ENCODE measurements at regions not wholly inside any gene's neighbourhood (a gene's known extent, or its start where the extent isn't known, plus 50 kb on each side); places are given as distances from the start of the nearest gene placed in this dataset.

DNA sequence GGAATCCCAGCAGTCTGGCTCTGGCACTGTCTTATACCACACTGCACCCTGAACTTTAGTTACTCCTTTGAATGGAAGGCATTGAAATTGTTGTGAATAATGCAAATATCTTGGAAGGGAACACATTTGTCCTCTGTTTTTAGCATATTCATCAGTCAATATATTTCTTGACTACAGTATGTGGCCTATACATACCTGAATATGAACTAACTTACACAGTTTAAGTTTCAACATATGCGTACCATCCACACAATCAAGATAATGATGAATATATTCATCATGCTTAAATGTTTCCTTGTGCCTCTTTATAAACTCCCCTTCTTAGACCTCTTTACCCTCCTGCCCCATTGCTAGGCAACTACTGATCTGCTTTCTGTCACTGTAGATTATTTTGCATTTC is 145.7 kb upstream of the ESX1 start:
- no peaks in the 10 kb centered on the region for H3K36me3 ChIP-seq (ENCODE audit: insufficient read depth, low read length)
- TF ChIP-seq, protein P1, sequence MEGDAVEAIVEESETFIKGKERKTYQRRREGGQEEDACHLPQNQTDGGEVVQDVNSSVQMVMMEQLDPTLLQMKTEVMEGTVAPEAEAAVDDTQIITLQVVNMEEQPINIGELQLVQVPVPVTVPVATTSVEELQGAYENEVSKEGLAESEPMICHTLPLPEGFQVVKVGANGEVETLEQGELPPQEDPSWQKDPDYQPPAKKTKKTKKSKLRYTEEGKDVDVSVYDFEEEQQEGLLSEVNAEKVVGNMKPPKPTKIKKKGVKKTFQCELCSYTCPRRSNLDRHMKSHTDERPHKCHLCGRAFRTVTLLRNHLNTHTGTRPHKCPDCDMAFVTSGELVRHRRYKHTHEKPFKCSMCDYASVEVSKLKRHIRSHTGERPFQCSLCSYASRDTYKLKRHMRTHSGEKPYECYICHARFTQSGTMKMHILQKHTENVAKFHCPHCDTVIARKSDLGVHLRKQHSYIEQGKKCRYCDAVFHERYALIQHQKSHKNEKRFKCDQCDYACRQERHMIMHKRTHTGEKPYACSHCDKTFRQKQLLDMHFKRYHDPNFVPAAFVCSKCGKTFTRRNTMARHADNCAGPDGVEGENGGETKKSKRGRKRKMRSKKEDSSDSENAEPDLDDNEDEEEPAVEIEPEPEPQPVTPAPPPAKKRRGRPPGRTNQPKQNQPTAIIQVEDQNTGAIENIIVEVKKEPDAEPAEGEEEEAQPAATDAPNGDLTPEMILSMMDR (IDR thresholded peaks at IDR 0.05), result no peak
- no peak overlapping the region for H3K4me3 ChIP-seq (ENCODE audit: low read length)
- Mint-ChIP-seq H3K4me1 (ENCODE audit: low read depth) (no peaks in the 10 kb centered on the region), H3K27ac (no peak overlapping the region), H3K4me3 (no peak overlapping the region), H3K27me3 (no peaks in the 10 kb centered on the region), H3K9me3 (no peaks in the 10 kb centered on the region), H3K36me3 (ENCODE audit: low read depth) (no peaks in the 10 kb centered on the region)
- H3K4me1 ChIP-seq (ENCODE audit: insufficient read depth, low read length), result no peaks in the 10 kb centered on the region
- DNase-seq (no peak), ATAC-seq (ENCODE audit: poor library complexity) (no peak)
- no peaks in the 10 kb centered on the region for H3K27me3 ChIP-seq (ENCODE audit: control insufficient read depth in 1 of 2, insufficient read depth in 2 of 2, low read length in 2 of 2)
- ChIA-PET CTCF (no interaction called here), POLR2A (no interaction called here)
- H3K27ac ChIP-seq (ENCODE audit: low read depth in 1 of 2, low read length in 2 of 2), result no peak overlapping the region
- intact Hi-C loops (cut with DNase I, micrococcal nuclease), result no loop called here
- no peaks in the 10 kb centered on the region for H3K9me3 ChIP-seq (ENCODE audit: control insufficient read depth in 1 of 2, insufficient read depth in 1 of 2, low read length in 2 of 2)

DNA sequence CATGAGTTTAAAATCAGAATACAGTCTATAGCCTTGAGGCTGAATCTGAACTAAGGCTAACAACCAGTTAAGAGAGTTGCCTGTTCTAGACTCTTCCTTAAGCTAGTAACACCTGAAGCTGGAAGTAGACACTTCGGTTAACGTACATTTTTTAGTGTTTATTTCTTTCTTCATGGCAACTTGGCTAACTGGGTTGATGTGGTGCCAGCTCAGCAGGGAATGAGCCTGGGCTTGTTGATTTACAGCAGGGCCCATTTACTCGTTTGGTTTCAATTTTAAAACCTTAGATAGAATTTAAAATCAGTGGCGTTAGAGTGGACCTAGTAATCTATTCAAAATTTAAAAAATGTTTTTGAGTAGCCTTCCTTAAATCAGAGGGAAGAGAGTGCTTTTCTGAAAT is 137.6 kb upstream of the ESX1 start:
- intact Hi-C loops (cut with DNase I, micrococcal nuclease), result no loop called here
- Histone ChIP-seq H3K36me3 (ENCODE audit: insufficient read depth, low read length) (no peaks in the 10 kb centered on the region), H3K27me3 (ENCODE audit: control insufficient read depth in 1 of 2, insufficient read depth in 2 of 2, low read length in 2 of 2) (no peaks in the 10 kb centered on the region), H3K27ac (ENCODE audit: low read depth in 1 of 2, low read length in 2 of 2) (no peak overlapping the region), H3K4me3 (ENCODE audit: low read length) (no peak overlapping the region), H3K9me3 (ENCODE audit: control insufficient read depth in 1 of 2, insufficient read depth in 1 of 2, low read length in 2 of 2) (no peaks in the 10 kb centered on the region), H3K4me1 (ENCODE audit: insufficient read depth, low read length) (no peaks in the 10 kb centered on the region)
- Mint-ChIP-seq H3K36me3 (ENCODE audit: low read depth) (no peaks in the 10 kb centered on the region), H3K4me3 (no peak overlapping the region), H3K27me3 (no peaks in the 10 kb centered on the region), H3K9me3 (no peaks in the 10 kb centered on the region), H3K4me1 (ENCODE audit: low read depth) (no peaks in the 10 kb centered on the region), H3K27ac (no peak overlapping the region)
- no peak for DNase-seq
- ChIA-PET POLR2A (no interaction called here), CTCF (no interaction called here)
- TF ChIP-seq, protein P1 (IDR thresholded peaks at IDR 0.05), result no peak
- ATAC-seq (ENCODE audit: poor library complexity), result no peak

DNA sequence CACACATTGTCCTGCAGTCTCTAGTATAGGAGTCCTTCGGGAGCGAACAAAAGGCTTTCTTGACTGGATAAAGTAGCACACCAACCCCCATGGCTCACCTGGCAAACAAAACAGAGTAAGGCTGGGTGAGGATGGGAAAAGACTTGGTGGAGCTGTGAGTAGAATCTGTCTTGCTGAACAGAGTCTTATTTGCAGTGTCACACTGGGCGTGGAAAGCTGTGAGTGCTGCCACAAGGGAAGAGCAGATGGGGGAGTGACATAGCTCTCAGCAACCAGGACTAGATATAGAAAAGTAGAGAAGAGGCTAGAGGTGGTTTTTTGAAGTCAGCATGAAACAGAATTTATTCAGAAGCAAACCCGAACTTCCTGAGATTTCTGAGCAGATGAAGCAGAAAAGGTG is 137.2 kb upstream of the ESX1 start:
- no peaks in the 10 kb centered on the region for H3K9me3 ChIP-seq (ENCODE audit: control insufficient read depth in 1 of 2, insufficient read depth in 1 of 2, low read length in 2 of 2)
- no peak overlapping the region for H3K27ac ChIP-seq (ENCODE audit: low read depth in 1 of 2, low read length in 2 of 2)
- no peaks in the 10 kb centered on the region for H3K4me1 ChIP-seq (ENCODE audit: insufficient read depth, low read length)
- no peaks in the 10 kb centered on the region for H3K27me3 Mint-ChIP-seq
- H3K36me3 ChIP-seq (ENCODE audit: insufficient read depth, low read length), result no peaks in the 10 kb centered on the region
- intact Hi-C loops (cut with DNase I, micrococcal nuclease), result no loop called here
- no peak overlapping the region for H3K4me3 ChIP-seq (ENCODE audit: low read length)
- DNase-seq (no peak), ATAC-seq (ENCODE audit: poor library complexity) (no peak)
- no peaks in the 10 kb centered on the region for H3K9me3 Mint-ChIP-seq
- ChIA-PET CTCF (no interaction called here), POLR2A (no interaction called here)
- TF ChIP-seq, protein P1 (IDR thresholded peaks at IDR 0.05), result no peak
- no peaks in the 10 kb centered on the region for H3K27me3 ChIP-seq (ENCODE audit: control insufficient read depth in 1 of 2, insufficient read depth in 2 of 2, low read length in 2 of 2)
- H3K4me3 Mint-ChIP-seq, result no peak overlapping the region
- no peaks in the 10 kb centered on the region for H3K36me3 Mint-ChIP-seq (ENCODE audit: low read depth)
- no peaks in the 10 kb centered on the region for H3K4me1 Mint-ChIP-seq (ENCODE audit: low read depth)
- no peak overlapping the region for H3K27ac Mint-ChIP-seq
